Trophoblast cell (in vitro differentiated cells and primary cell): ENCODE measurements at regions not wholly inside any gene's neighbourhood (a gene's known extent, or its start where the extent isn't known, plus 50 kb on each side); places are given as distances from the start of the nearest gene placed in this dataset.
A peak's percentile ranks its signal among the peaks of the same experiment; 100 is the strongest.
"Not testable (repeated sequence)": the region's sequence is repeated elsewhere in the genome, so short reads cannot be mapped to it uniquely, and the experiment has no call there.

Source experiments
- DNase-seq, 2 donors: peaks; one replicate each; pipeline ENCODE4 v3.0.0-alpha.2; 2016
- H2AFZ ChIP-seq: 2 replicates; pipeline ENCODE4 v1.6.1; 2013; ENCODE audit warnings: low read length, moderate library complexity, mild to moderate bottlenecking; ENCODE audit not compliant: insufficient read depth, poor library complexity
- H2AK5ac ChIP-seq: 2 replicates; pipeline ENCODE4 v1.6.1; 2013; ENCODE audit warnings: mild to moderate bottlenecking, low read length
- H2BK120ac ChIP-seq: 2 replicates; pipeline ENCODE4 v1.6.1; 2013; ENCODE audit warnings: low read length, mild to moderate bottlenecking, moderate library complexity; ENCODE audit not compliant: insufficient read depth, poor library complexity
- H2BK12ac ChIP-seq: 2 replicates; pipeline ENCODE4 v1.6.1; 2013; ENCODE audit warnings: mild to moderate bottlenecking, low read length, moderate library complexity
- H2BK5ac ChIP-seq: 2 replicates; pipeline ENCODE4 v1.6.1; 2013; ENCODE audit warnings: low read length, low read depth, moderate library complexity, mild to moderate bottlenecking; ENCODE audit not compliant: poor library complexity
- H3K14ac ChIP-seq: 2 replicates; pipeline ENCODE4 v1.6.1; 2013; ENCODE audit warnings: mild to moderate bottlenecking, low read length
- H3K18ac ChIP-seq: 2 replicates; pipeline ENCODE4 v1.6.1; 2013; ENCODE audit warnings: mild to moderate bottlenecking, low read length
- H3K23ac ChIP-seq: 2 replicates; pipeline ENCODE4 v1.6.1; 2013; ENCODE audit warnings: low read length
- H3K27ac ChIP-seq: 2 replicates; pipeline ENCODE4 v1.5.1; 2013; ENCODE audit warnings: low read depth, mild to moderate bottlenecking, inconsistent platforms, low read length, moderate library complexity
- H3K27me3 ChIP-seq: 2 replicates; pipeline ENCODE4 v1.6.1; 2013; ENCODE audit warnings: inconsistent platforms, mild to moderate bottlenecking, low read length, moderate library complexity; ENCODE audit not compliant: insufficient read depth
- H3K36me3 ChIP-seq, 2 experiments: 1 replicate in 1 of 2; 2 replicates in 1 of 2; pipeline ENCODE4 v1.6.1; 2013; ENCODE audit warnings: low read length in 2 of 2, mild to moderate bottlenecking in 2 of 2, moderate library complexity in 1 of 2; ENCODE audit not compliant: insufficient read depth in 2 of 2, control insufficient read depth in 1 of 2
- H3K4ac ChIP-seq: 2 replicates; pipeline ENCODE4 v1.6.1; 2013; ENCODE audit warnings: low read depth, mild to moderate bottlenecking, low read length, moderate library complexity
- H3K4me1 ChIP-seq, 2 experiments: 1 replicate in 1 of 2; 2 replicates in 1 of 2; pipeline ENCODE4 v1.6.1; 2013; ENCODE audit warnings: low read length in 2 of 2, mild to moderate bottlenecking in 2 of 2, moderate library complexity in 1 of 2; ENCODE audit not compliant: insufficient read depth in 2 of 2, control insufficient read depth in 1 of 2
- H3K4me2 ChIP-seq: 2 replicates; pipeline ENCODE4 v1.6.1; 2013; ENCODE audit warnings: inconsistent platforms, mild to moderate bottlenecking, low read length, moderate library complexity
- H3K4me3 ChIP-seq: 2 replicates; pipeline ENCODE4 v1.5.1; 2013; ENCODE audit warnings: mild to moderate bottlenecking, low read depth, low read length, inconsistent platforms
- H3K79me1 ChIP-seq: one replicate; pipeline ENCODE4 v1.6.1; 2013; ENCODE audit warnings: low read length
- H3K79me2 ChIP-seq: 2 replicates; pipeline ENCODE4 v1.6.1; 2013; ENCODE audit warnings: low read length, mild to moderate bottlenecking; ENCODE audit not compliant: control insufficient read depth, insufficient read depth, poor library complexity
- H3K9ac ChIP-seq: 2 replicates; pipeline ENCODE4 v1.6.1; 2013; ENCODE audit warnings: mild to moderate bottlenecking, low read length
- H3K9me3 ChIP-seq: 2 replicates; pipeline ENCODE4 v1.6.1; 2013; ENCODE audit warnings: low read depth, mild to moderate bottlenecking, control low read depth, inconsistent platforms, low read length; ENCODE audit not compliant: insufficient read depth
- H4K12ac ChIP-seq: 2 replicates; pipeline ENCODE4 v1.6.1; 2013; ENCODE audit warnings: low read depth, mild to moderate bottlenecking, low read length, moderate library complexity
- H4K8ac ChIP-seq: 2 replicates; pipeline ENCODE4 v1.6.1; 2013; ENCODE audit warnings: low read depth, mild to moderate bottlenecking, low read length, moderate library complexity
- H4K91ac ChIP-seq: one replicate; pipeline ENCODE4 v1.6.1; 2013; ENCODE audit warnings: low read depth, mild to moderate bottlenecking, low read length, moderate library complexity
- WGBS: extraction: QIAGEN DNeasy Blood & Tissue Kit; methylation state at CpG from one replicate; pipeline ENCODE4 v1.1.7; 2013; ENCODE audit warnings: missing lambda C conversion rate; ENCODE audit not compliant: insufficient read length, insufficient coverage; ENCODE audit errors: extremely low coverage; 5-methylcytosine and 5-hydroxymethylcytosine counted together

GRCh38 chr10:37534166-37534565 lies 323.2 kb downstream of the ZNF248 start:
- Histone ChIP-seq H2AK5ac (no peak overlapping the region), H3K14ac (no peak overlapping the region), H3K4me1 (no peaks in the 10 kb centered on the region), H2BK12ac (no peak overlapping the region), H3K4me3 (no peak overlapping the region), H3K23ac (no peak overlapping the region), H2BK120ac (no peak overlapping the region), H3K4ac (no peak overlapping the region), H2AFZ (no peak overlapping the region), H3K79me2 (no peaks in the 10 kb centered on the region), H3K27me3 (no peaks in the 10 kb centered on the region), H4K91ac (no peak overlapping the region), H3K4me2 (no peak overlapping the region), H3K27ac (no peak overlapping the region), H4K8ac (no peak overlapping the region), H3K36me3 (no peaks in the 10 kb centered on the region), H2BK5ac (no peak overlapping the region), H4K12ac (no peak overlapping the region), H3K9ac (no peak overlapping the region), H3K18ac (no peak overlapping the region), H3K79me1 (no peaks in the 10 kb centered on the region), H3K9me3 (peaks cover 15% of the 10 kb centered on the region)
- no peak for DNase-seq
- no CpG with 5 or more reads among the region's 3 CpGs for WGBS

GRCh38 chr10:37525410-37525809 lies 332.0 kb downstream of the ZNF248 start:
- not testable (repeated sequence) for H3K27ac ChIP-seq, H3K79me2 ChIP-seq, H2BK120ac ChIP-seq, H3K27me3 ChIP-seq, H3K4me3 ChIP-seq, H3K9me3 ChIP-seq, H3K14ac ChIP-seq, H3K79me1 ChIP-seq, H2AK5ac ChIP-seq, H2AFZ ChIP-seq, H3K4me2 ChIP-seq, H3K23ac ChIP-seq, H4K12ac ChIP-seq, H2BK5ac ChIP-seq, H3K4ac ChIP-seq, H3K36me3 ChIP-seq, H4K91ac ChIP-seq, H3K9ac ChIP-seq, H2BK12ac ChIP-seq, H4K8ac ChIP-seq, H3K18ac ChIP-seq, H3K4me1 ChIP-seq
- WGBS, result no CpG with 5 or more reads among the region's 2 CpGs
- peak in 1 of 2 donors; percentile 73 for DNase-seq

GRCh38 chr10:37520488-37520887 lies 336.9 kb downstream of the ZNF248 start:
- Histone ChIP-seq H3K9me3 (peaks cover 7% of the 10 kb centered on the region), H3K36me3 (no peaks in the 10 kb centered on the region), H3K79me1 (no peaks in the 10 kb centered on the region), H3K4me2 (no peak overlapping the region), H3K79me2 (no peaks in the 10 kb centered on the region), H3K9ac (no peak overlapping the region), H4K91ac (no peak overlapping the region), H4K12ac (no peak overlapping the region), H4K8ac (no peak overlapping the region), H3K4me3 (no peak overlapping the region), H2BK5ac (no peak overlapping the region), H3K27ac (no peak overlapping the region), H2AFZ (no peak overlapping the region), H2BK12ac (no peak overlapping the region), H2BK120ac (no peak overlapping the region), H3K14ac (no peak overlapping the region), H3K27me3 (no peaks in the 10 kb centered on the region), H3K4ac (no peak overlapping the region), H3K18ac (no peak overlapping the region), H3K4me1 (no peaks in the 10 kb centered on the region), H2AK5ac (no peak overlapping the region), H3K23ac (no peak overlapping the region)
- DNase-seq, result no peak
- WGBS, result no CpG with 5 or more reads among the region's 2 CpGs

GRCh38 chr10:37510520-37510919 lies 346.9 kb downstream of the ZNF248 start:
- H3K4me3 ChIP-seq, H3K27me3 ChIP-seq, H2BK5ac ChIP-seq, H2AK5ac ChIP-seq, H3K79me1 ChIP-seq, H3K9ac ChIP-seq, DNase-seq, H3K14ac ChIP-seq, H4K91ac ChIP-seq, H2BK120ac ChIP-seq, H3K4me2 ChIP-seq, H3K4me1 ChIP-seq, H4K12ac ChIP-seq, H3K18ac ChIP-seq, H2BK12ac ChIP-seq, H3K9me3 ChIP-seq, H3K27ac ChIP-seq, H3K36me3 ChIP-seq, H3K23ac ChIP-seq, H4K8ac ChIP-seq, H3K79me2 ChIP-seq, H2AFZ ChIP-seq, H3K4ac ChIP-seq: not testable (repeated sequence)
- WGBS, result no CpG with 5 or more reads among the region's 3 CpGs
